Choroid plexus epithelial cell (primary cell): ENCODE measurements at regions not wholly inside any gene's neighbourhood (a gene's known extent, or its start where the extent isn't known, plus 50 kb on each side); places are given as distances from the start of the nearest gene placed in this dataset.

Source experiments
- DNase-seq: peaks from one replicate; pipeline ENCODE4 v3.0.0-alpha.2; 2010; ENCODE audit warnings: low read depth
- H3K4me3 ChIP-seq: 2 replicates; pipeline ENCODE4 v1.5.1; 2011; ENCODE audit warnings: low read depth, mild to moderate bottlenecking, control low read depth, low read length, moderate library complexity
- TF ChIP-seq, protein P1 (sequence below): conservative IDR thresholded peaks from 2 replicates; pipeline ENCODE4 v1.5.1; 2011; ENCODE audit warnings: low read depth, mild to moderate bottlenecking, control low read depth, inconsistent platforms, low read length, moderate library complexity

DNA sequence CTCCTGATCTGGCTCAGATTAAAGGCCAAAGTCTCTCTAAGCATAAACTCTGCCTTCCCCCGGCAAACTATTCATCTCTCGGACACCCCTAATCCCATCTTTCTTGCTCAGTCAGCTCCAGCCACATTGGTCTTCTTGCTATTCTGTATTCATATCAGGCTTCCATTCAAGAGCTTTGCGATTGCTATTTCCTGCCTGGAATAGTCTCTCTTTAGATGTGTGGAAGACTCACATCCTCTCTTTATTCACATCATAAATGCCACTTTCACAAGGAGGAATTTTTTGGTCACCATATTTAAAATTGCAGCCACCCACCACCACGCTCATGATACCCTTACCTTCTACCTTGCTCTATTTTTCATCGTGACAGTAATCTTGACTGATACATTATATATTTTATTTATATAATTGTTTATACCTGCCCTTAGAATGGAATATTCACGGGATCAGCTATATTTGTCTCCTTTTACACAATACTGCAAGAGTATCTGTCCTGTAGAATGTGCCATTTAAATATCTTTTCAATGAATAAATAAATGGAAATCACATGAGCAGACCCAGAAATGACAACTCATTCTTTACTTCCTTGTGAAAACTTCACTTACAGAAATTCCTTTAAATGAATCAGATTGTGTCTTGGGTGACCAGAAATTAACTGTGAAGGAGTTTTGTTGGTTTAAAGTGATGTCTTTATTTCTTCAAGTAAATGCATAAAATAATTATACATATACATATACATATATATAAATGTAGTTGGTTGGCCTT is 780.6 kb upstream of the FLRT2 start:
- no peak overlapping the region for H3K4me3 ChIP-seq
- peak; percentile 13 for DNase-seq
- TF ChIP-seq, protein P1, sequence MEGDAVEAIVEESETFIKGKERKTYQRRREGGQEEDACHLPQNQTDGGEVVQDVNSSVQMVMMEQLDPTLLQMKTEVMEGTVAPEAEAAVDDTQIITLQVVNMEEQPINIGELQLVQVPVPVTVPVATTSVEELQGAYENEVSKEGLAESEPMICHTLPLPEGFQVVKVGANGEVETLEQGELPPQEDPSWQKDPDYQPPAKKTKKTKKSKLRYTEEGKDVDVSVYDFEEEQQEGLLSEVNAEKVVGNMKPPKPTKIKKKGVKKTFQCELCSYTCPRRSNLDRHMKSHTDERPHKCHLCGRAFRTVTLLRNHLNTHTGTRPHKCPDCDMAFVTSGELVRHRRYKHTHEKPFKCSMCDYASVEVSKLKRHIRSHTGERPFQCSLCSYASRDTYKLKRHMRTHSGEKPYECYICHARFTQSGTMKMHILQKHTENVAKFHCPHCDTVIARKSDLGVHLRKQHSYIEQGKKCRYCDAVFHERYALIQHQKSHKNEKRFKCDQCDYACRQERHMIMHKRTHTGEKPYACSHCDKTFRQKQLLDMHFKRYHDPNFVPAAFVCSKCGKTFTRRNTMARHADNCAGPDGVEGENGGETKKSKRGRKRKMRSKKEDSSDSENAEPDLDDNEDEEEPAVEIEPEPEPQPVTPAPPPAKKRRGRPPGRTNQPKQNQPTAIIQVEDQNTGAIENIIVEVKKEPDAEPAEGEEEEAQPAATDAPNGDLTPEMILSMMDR = no peak

DNA sequence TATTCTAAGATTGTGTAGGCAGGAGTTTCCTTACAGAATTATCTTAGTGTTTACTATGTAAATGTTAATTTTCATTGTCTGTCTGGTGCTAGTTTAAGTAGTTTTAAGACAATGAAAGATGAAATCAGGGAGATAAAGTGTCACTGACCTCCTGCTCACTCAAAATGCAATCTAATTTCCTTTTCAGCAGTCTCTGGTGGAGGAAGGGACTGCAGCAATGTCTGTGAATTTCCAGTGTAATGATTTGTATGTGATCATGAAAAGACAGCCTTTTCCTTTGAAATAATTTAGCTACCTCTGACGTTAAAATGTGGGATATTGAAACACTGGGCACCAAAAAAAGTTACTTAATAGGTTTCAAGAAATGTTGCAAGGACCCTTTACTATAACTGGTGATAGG is 779.7 kb upstream of the FLRT2 start:
- DNase-seq = peak; percentile 24
- no peak overlapping the region for H3K4me3 ChIP-seq
- TF ChIP-seq, protein P1 = no peak

DNA sequence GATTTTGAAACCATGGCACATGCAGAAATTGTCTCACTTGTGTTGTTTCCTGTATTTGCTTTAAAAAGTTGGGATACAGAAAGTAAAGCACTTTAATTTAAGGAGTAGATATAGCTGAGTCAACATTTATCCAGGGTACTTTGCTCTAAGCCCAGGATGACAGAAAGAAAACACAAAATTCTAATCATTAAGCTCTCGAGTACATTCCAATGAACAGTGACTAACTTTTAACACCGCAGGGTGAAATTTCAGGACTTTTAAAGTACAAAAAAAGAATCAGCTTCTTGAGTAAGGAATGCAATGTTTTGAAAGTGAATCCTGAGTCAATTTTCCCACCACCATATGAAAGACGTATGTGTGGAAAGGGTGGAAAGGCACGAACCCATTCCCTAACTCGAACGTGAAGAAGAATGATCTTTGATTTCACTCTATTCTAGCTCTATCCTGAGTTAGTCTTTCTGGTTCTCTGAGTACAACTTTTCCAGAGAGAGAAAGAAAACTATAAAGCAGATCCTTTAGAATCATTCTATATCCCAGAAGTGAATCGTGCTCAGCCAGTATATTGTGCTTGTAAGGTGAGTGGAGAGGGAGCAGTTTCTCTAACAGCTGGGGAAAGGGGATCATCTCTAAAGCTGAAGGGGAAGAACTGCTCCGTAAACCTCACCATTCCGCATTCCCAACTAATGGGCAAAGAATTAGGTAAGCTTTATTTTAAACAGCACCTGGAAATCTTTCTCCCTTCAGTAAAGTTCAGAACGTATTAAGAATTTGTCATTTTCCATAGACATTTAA is 779.0 kb upstream of the FLRT2 start:
- TF ChIP-seq, protein P1 = no peak
- peak; percentile 91 for DNase-seq
- H3K4me3 ChIP-seq = peak overlapping the region; percentile 43

DNA sequence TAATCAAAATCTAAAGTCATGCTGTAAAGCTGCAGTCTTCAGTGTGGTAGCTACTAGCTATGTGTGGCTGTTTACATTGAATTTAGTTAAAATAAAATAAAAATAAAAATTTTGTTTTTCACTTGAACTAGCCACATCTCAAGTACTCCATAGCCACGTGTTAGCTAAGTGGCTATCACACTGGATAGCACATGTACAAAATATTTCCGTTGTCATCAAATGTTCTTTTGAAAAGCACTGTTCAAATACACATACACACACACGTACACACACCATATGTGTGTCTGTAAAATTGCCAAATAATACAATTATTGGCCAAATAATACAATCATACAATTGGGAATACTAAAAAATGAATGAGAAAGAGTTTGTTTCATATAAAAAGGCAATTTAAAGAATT is 778.2 kb upstream of the FLRT2 start:
- TF ChIP-seq, protein P1 = no peak
- DNase-seq = peak; percentile 14
- no peak overlapping the region for H3K4me3 ChIP-seq

DNA sequence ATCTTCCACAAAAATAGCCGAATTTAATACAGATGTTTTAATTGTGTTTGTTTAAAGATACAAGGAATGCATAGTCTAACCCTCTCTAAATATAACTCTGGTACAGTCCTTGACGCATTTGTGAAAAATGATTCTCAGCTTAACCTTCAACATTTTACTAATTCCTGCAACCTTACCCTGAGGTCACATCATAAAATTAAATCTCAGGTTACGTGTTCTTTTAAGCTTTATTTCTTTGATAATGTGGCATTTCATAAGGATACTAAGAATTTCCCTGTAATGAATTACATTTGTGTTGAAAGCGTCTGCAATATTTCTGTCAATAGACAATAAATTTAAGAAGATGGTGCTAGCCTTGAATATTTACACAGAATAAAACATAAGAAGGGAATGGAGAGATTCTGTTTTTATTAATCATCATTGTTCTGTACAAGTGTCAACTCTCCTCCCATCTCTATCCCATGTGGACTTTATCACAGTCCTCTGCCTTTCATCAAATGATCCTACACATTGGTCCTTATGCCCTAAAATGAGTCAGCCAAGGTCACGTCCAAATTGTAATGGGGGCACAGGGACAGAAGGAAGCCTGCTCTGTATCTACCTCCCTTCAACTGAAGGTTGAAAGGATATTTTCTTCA is 769.3 kb upstream of the FLRT2 start:
- TF ChIP-seq, protein P1 = no peak
- no peak overlapping the region for H3K4me3 ChIP-seq
- no peak for DNase-seq

DNA sequence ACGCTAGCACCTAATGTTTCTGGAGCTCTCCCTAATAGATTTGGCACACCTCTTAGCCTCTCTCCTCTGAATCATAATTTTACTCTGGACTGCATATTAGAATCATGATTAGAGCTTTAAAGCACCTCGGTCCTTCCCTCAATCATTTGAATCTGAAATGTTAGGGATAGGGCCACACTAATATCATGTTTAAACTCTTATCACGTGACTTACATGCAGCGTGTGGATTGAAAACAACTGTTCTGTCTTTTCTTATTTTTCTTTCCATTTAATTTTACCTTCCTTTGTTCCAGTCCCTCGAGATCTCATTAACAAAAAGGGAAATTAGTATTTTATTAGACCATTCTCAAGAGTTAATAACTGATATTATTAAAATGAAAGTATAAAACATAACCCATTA is 762.5 kb upstream of the FLRT2 start:
- no peak overlapping the region for H3K4me3 ChIP-seq
- DNase-seq = no peak
- TF ChIP-seq, protein P1 = no peak
